ENCODE measurements at regions not wholly inside any gene's neighbourhood (a gene's known extent, or its start where the extent isn't known, plus 50 kb on each side); places are given as distances from the start of the nearest gene placed in this dataset.

GRCh38 chr11:19555266-19555665, 157.4 kb upstream of the NAV2 start:
- FAIRE-seq (no peak), DNase-seq (ENCODE audit: low read depth) (no peak)
- Mint-ChIP-seq H3K4me1 (ENCODE audit: low read depth, unreplicated experiment) (no peaks in the 10 kb centered on the region), H3K27me3 (ENCODE audit: low read depth, unreplicated experiment) (peaks cover 38% of the 10 kb centered on the region), H3K36me3 (ENCODE audit: low read depth, unreplicated experiment) (no peaks in the 10 kb centered on the region), H3K9me3 (ENCODE audit: unreplicated experiment) (no peaks in the 10 kb centered on the region), H3K27ac (ENCODE audit: unreplicated experiment) (no peak overlapping the region), H3K4me3 (ENCODE audit: unreplicated experiment) (no peak overlapping the region)
- no peaks in the 10 kb centered on the region for H3K4me1 ChIP-seq (ENCODE audit: insufficient read depth, low read length)
- H3K4me3 ChIP-seq (ENCODE audit: insufficient read depth, low read depth, low read length): no peak overlapping the region
- no peaks in the 10 kb centered on the region for H3K9me3 ChIP-seq (ENCODE audit: insufficient read depth, low read depth, low read length)
- no peak for TF ChIP-seq EZH2 (IDR thresholded peaks at IDR 0.05; ENCODE audit: insufficient read depth, low read length)
- TF ChIP-seq CTCF (IDR thresholded peaks at IDR 0.05; ENCODE audit: insufficient read depth, low read depth, low read length): no peak
- H3K27ac ChIP-seq (ENCODE audit: low read depth, low read length): no peak overlapping the region
- no peak overlapping the region for H2AFZ ChIP-seq (ENCODE audit: low read depth, low read length)
- H3K27me3 ChIP-seq (ENCODE audit: insufficient read depth, low read length): peaks cover 22% of the 10 kb centered on the region
- no peaks in the 10 kb centered on the region for H3K79me2 ChIP-seq (ENCODE audit: insufficient read depth, low read length)
- H4K20me1 ChIP-seq (ENCODE audit: insufficient read depth, low read length): no peaks in the 10 kb centered on the region
- H3K36me3 ChIP-seq (ENCODE audit: insufficient read depth, low read length): no peaks in the 10 kb centered on the region
- no peak overlapping the region for H3K9ac ChIP-seq (ENCODE audit: low read length)
- no peak overlapping the region for H3K4me2 ChIP-seq (ENCODE audit: low read length)

GRCh38 chr11:19553683-19554333, 158.8 kb upstream of the NAV2 start:
- Histone ChIP-seq H3K27ac (ENCODE audit: low read depth, low read length) (no peak overlapping the region), H2AFZ (ENCODE audit: low read depth, low read length) (no peak overlapping the region), H3K79me2 (ENCODE audit: insufficient read depth, low read length) (no peaks in the 10 kb centered on the region), H3K9ac (ENCODE audit: low read length) (no peak overlapping the region), H3K4me1 (ENCODE audit: insufficient read depth, low read length) (no peaks in the 10 kb centered on the region), H3K4me2 (ENCODE audit: low read length) (no peak overlapping the region), H3K27me3 (ENCODE audit: insufficient read depth, low read length) (peaks cover 13% of the 10 kb centered on the region), H4K20me1 (ENCODE audit: insufficient read depth, low read length) (no peaks in the 10 kb centered on the region), H3K4me3 (ENCODE audit: insufficient read depth, low read depth, low read length) (no peak overlapping the region), H3K36me3 (ENCODE audit: insufficient read depth, low read length) (no peaks in the 10 kb centered on the region), H3K9me3 (ENCODE audit: insufficient read depth, low read depth, low read length) (no peaks in the 10 kb centered on the region)
- Mint-ChIP-seq H3K4me3 (ENCODE audit: unreplicated experiment) (no peak overlapping the region), H3K9me3 (ENCODE audit: unreplicated experiment) (no peaks in the 10 kb centered on the region), H3K4me1 (ENCODE audit: low read depth, unreplicated experiment) (no peaks in the 10 kb centered on the region), H3K27ac (ENCODE audit: unreplicated experiment) (no peak overlapping the region), H3K36me3 (ENCODE audit: low read depth, unreplicated experiment) (no peaks in the 10 kb centered on the region), H3K27me3 (ENCODE audit: low read depth, unreplicated experiment) (peaks cover 39% of the 10 kb centered on the region)
- TF ChIP-seq EZH2 (IDR thresholded peaks at IDR 0.05; ENCODE audit: insufficient read depth, low read length): no peak
- peak; percentile 83 for TF ChIP-seq CTCF (IDR thresholded peaks at IDR 0.05; ENCODE audit: insufficient read depth, low read depth, low read length)
- FAIRE-seq (no peak), DNase-seq (ENCODE audit: low read depth) (peak; percentile 21)

- no peaks in the 10 kb centered on the region for H3K79me2 ChIP-seq (ENCODE audit: insufficient read depth, low read length)
- no peaks in the 10 kb centered on the region for H3K36me3 ChIP-seq (ENCODE audit: insufficient read depth, low read length)
- H3K4me1 ChIP-seq (ENCODE audit: insufficient read depth, low read length): no peaks in the 10 kb centered on the region
- H3K27ac ChIP-seq (ENCODE audit: low read depth, low read length): no peak overlapping the region
- no peak overlapping the region for H3K4me3 Mint-ChIP-seq (ENCODE audit: unreplicated experiment)
- H3K4me3 ChIP-seq (ENCODE audit: insufficient read depth, low read depth, low read length): no peak overlapping the region
- no peaks in the 10 kb centered on the region for H4K20me1 ChIP-seq (ENCODE audit: insufficient read depth, low read length)
- H3K9me3 ChIP-seq (ENCODE audit: insufficient read depth, low read depth, low read length): no peaks in the 10 kb centered on the region
- no peak overlapping the region for H3K9ac ChIP-seq (ENCODE audit: low read length)
- FAIRE-seq (no peak), DNase-seq (ENCODE audit: low read depth) (no peak)
- peaks cover 36% of the 10 kb centered on the region for H3K27me3 Mint-ChIP-seq (ENCODE audit: low read depth, unreplicated experiment)
- TF ChIP-seq CTCF (IDR thresholded peaks at IDR 0.05; ENCODE audit: insufficient read depth, low read depth, low read length) (no peak), EZH2 (IDR thresholded peaks at IDR 0.05; ENCODE audit: insufficient read depth, low read length) (no peak)
- no peaks in the 10 kb centered on the region for H3K9me3 Mint-ChIP-seq (ENCODE audit: unreplicated experiment)
- no peaks in the 10 kb centered on the region for H3K36me3 Mint-ChIP-seq (ENCODE audit: low read depth, unreplicated experiment)
- no peaks in the 10 kb centered on the region for H3K4me1 Mint-ChIP-seq (ENCODE audit: low read depth, unreplicated experiment)
- H2AFZ ChIP-seq (ENCODE audit: low read depth, low read length): no peak overlapping the region
- no peak overlapping the region for H3K4me2 ChIP-seq (ENCODE audit: low read length)
- peaks cover 19% of the 10 kb centered on the region for H3K27me3 ChIP-seq (ENCODE audit: insufficient read depth, low read length)
- H3K27ac Mint-ChIP-seq (ENCODE audit: unreplicated experiment): no peak overlapping the region
Observed at GRCh38 chr11:19552656-19553260, 159.9 kb upstream of the NAV2 start.
